SU-DHL-6 (cell line): ENCODE measurements at regions not wholly inside any gene's neighbourhood (a gene's known extent, or its start where the extent isn't known, plus 50 kb on each side); places are given as distances from the start of the nearest gene placed in this dataset.
"Not testable (repeated sequence)": the region's sequence is repeated elsewhere in the genome, so short reads cannot be mapped to it uniquely, and the experiment has no call there.

Experiments
- EZH2phosphoT487 ChIP-seq: fragments of 200-600 bp; sonication (generic), shearing (Covaris generic); conservative IDR thresholded peaks from 2 replicates; pipeline ENCODE4 v1.6.1; 2018; ENCODE audit warnings: mild to moderate bottlenecking, antibody characterized with exemption, low read length, moderate library complexity, mixed read lengths
- TF ChIP-seq, protein P1 (sequence below): fragments of 200-600 bp; sonication (generic); IDR thresholded peaks from one replicate; pipeline ENCODE4 v1.5.1; 2017; ENCODE audit warnings: antibody characterized with exemption, mild to moderate bottlenecking, low read length, moderate library complexity; ENCODE audit not compliant: insufficient read depth, poor library complexity, severe bottlenecking

DNA sequence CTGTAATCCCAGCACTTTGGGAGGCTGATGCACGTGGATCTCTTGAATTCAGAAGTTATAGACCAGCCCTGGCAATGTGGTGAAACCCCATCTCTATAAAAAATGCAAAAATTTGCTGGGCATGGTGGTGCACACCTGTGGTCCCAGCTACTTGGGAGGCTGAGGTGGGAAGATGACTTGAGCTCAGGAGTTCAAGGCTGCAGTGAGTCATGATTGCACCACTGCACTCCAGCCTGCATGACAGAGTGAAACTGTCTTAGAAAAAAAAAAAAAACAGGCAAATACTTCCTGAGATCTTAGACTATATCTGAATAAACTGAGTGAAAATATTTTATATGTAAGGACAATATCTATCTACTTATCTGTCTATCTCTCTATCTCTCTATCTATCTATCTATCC lies 83.4 kb upstream of the PIP4K2A start:
- TF ChIP-seq, protein P1, sequence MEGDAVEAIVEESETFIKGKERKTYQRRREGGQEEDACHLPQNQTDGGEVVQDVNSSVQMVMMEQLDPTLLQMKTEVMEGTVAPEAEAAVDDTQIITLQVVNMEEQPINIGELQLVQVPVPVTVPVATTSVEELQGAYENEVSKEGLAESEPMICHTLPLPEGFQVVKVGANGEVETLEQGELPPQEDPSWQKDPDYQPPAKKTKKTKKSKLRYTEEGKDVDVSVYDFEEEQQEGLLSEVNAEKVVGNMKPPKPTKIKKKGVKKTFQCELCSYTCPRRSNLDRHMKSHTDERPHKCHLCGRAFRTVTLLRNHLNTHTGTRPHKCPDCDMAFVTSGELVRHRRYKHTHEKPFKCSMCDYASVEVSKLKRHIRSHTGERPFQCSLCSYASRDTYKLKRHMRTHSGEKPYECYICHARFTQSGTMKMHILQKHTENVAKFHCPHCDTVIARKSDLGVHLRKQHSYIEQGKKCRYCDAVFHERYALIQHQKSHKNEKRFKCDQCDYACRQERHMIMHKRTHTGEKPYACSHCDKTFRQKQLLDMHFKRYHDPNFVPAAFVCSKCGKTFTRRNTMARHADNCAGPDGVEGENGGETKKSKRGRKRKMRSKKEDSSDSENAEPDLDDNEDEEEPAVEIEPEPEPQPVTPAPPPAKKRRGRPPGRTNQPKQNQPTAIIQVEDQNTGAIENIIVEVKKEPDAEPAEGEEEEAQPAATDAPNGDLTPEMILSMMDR = not testable (repeated sequence)
- TF ChIP-seq EZH2phosphoT487 = not testable (repeated sequence)
